HL-60/S4 (cell line): ENCODE measurements at regions not wholly inside any gene's neighbourhood (a gene's known extent, or its start where the extent isn't known, plus 50 kb on each side); places are given as distances from the start of the nearest gene placed in this dataset.

ENCODE experiments used
- in situ Hi-C: fragments of 300-500 bp; cut with MboI; formaldehyde crosslinking; loops from 2 replicates; pipeline ENCODE4 v1.14.3; 2022; ENCODE audit warnings: low sequenced_read_pairs

GRCh38 chr7:106423821-106424475 lies 139.2 kb upstream of the NAMPT start:
- in situ Hi-C loops = no loop called here

DNA sequence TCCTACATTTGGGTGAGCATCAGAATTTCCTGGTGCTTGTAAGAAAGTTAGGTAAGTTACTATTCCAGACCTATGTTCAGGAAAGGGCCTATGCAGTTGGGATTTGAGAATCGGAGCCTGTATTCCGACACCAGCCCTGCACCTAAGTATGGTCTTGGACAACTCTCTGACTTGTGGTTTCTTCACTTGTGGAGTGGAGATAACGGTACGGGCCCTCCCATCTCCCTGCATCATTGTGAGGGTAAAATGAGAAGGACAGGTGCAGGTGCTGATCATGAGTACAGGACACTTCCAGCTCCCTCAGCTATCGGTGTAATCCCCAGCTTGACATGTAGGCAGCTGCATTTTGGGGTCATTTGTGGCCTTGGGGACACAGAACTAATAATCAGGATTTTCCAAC lies 138.3 kb upstream of the NAMPT start:
- in situ Hi-C loops = no loop called here

- in situ Hi-C loops = no loop called here
Observed at GRCh38 chr7:106421181-106421762, 136.5 kb upstream of the NAMPT start.

DNA sequence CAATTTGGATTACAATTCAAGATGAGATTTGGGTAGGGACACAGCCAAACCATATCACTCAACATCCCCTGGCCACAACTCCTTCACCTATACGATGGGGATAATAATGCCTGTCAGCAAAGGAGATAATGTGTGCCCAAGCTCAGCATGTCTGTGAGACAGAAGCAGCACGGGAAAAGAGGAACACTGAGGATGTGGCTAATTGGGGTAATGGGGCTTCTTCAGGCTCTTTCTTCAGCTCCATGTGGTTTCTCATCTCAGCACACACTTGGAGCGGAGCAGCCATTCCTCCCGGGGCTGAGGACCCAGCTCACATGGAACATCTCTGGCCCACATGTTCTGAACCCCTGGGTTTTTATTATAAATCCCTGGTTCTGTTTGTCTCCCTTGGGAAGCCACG lies 136.0 kb upstream of the NAMPT start:
- in situ Hi-C loops = no loop called here

- in situ Hi-C loops = no loop called here
Observed at GRCh38 chr7:106420210-106420609, 135.4 kb upstream of the NAMPT start.

GRCh38 chr7:106419455-106420182 lies 134.8 kb upstream of the NAMPT start:
- in situ Hi-C loops = no loop called here

- in situ Hi-C loops = no loop called here
Observed at GRCh38 chr7:106418526-106418925, 133.7 kb upstream of the NAMPT start.

DNA sequence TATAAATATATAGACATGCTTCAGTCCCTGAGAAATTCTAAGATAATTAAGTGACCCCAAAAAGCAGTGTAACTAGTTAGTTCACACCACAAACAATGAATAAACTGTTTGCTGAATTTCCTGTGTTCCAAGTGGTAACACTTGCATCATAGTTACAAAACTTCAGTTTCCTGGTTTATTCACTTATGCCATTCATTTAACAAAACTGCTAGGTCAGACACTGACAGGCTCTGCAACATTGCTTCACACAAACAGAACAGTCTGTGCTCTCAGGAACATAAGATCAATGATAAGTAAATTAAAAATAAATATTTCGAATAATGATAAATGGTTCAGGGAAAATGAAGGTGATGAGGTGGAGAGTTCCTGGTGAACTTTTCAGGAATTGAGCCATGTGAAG lies 133.3 kb upstream of the NAMPT start:
- in situ Hi-C loops = no loop called here

- in situ Hi-C loops = no loop called here
Observed at GRCh38 chr7:106417273-106417902, 132.6 kb upstream of the NAMPT start.

DNA sequence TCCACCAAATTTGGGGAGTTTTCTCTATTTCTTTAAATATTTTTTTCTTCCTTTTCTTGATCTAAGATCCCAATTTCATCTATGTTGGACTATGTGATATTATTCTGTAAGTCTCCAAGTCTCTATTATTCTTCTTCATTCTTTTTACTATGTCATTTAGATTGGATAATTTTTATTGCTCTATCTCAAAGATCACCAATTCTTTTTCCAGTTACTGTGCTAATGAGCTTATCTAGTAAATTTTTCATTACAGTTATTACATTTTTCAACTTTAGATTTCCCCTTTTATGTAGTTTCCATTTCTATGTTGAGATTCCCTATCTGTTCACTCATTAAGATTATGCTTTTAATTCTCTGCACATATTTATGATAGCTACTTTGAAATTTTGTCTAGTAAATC lies 131.6 kb upstream of the NAMPT start:
- in situ Hi-C loops = no loop called here

- in situ Hi-C loops = no loop called here
Observed at GRCh38 chr7:106415433-106415832, 130.7 kb upstream of the NAMPT start.

DNA sequence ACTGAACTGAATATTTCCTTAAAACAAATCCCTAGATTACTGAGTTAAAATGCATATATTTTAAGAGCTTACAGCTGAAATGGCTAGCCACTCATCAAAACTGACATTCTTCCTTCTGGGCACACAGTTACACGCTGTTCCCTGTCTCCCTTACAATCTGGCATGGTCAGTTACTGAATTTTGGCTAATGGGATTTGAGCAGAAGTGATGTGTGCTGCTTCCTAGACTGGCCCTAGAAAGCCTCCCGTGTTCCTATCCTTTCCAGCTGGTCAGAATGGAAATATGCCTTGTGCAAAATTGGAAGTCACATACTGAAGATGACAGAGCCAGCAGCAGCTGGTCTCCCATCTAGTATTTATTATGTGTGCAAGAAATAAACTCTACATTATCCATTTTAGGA lies 128.7 kb upstream of the NAMPT start:
- in situ Hi-C loops = no loop called here

DNA sequence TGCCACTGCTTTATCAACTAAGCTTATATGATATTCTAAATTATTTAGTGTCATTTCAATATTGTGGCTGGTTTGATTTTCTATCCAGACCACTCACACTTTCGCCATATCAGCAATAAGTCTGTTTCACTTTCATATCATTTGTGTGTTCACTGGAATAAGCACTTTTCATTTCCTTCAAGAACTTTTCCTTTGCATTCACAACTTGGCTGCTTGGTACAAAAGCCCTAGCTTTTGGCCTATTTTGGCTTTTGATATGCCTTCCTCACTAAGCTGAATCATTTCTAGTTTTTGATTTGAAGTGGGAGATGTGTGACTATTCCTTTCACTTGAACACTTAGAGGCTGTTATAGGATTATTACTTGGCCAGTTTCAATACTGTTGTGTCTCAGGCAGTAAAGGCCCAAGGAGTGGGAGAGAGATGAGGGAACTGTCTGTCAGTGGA lies 120.9 kb upstream of the NAMPT start:
- in situ Hi-C loops = no loop called here

DNA sequence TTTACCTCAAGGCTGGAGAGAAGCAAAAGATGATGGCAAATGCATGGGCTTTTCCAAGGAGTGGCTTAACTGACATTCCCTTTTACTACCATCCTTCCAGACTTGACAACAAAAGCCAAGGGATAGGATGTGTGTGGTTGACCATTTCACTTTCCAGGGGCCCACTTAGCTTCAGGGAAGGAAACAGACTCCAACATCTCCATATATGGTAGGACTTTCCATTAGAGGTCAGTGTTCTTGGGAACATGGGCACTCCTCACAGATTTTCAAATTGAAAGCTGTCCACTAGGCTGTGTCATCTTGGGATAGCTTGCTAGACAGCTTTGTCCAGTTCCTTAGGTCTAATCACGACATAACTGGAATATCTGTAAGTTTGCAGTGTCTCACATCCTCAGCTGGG lies 118.1 kb upstream of the NAMPT start:
- in situ Hi-C loops = no loop called here

DNA sequence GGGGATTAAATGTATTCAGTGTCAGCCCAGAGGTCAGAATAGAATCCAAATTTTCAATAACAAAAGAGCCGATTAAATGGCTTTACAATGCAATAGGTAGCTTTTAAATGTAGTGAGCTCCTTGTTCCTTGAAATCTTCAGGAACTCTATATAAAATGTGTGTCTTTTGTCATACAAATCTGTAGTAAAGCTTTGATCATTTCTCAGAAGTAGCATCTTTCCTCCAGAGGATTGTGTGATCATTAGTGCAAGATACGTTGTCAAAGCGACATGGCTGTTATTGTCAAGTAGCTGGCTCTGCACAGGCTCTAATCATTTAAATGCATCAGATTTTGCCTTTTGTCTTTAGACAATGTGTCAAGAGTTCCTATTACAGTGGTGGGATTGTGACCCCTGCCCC lies 116.1 kb upstream of the NAMPT start:
- in situ Hi-C loops = no loop called here

- in situ Hi-C loops = no loop called here
Observed at GRCh38 chr7:106398786-106399185, 114.0 kb upstream of the NAMPT start.

DNA sequence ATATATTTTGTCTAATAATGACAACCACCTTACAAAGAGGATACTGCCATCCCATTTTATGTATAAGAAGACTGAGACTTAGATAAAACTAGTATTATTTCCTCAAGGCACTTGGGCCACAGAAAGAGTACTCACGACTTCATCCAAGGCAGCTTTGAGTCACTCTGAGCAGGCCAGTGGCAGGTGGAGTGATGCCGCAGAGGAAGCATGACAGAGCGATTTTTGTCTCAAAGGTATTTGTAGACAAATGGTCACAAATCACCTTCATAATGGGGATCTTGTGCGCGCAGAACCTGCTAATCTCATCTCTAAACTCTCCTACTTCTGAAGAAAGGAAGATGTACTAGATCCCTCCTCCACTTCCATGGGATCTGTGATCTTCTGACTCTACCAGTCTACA lies 113.2 kb upstream of the NAMPT start:
- in situ Hi-C loops = no loop called here

DNA sequence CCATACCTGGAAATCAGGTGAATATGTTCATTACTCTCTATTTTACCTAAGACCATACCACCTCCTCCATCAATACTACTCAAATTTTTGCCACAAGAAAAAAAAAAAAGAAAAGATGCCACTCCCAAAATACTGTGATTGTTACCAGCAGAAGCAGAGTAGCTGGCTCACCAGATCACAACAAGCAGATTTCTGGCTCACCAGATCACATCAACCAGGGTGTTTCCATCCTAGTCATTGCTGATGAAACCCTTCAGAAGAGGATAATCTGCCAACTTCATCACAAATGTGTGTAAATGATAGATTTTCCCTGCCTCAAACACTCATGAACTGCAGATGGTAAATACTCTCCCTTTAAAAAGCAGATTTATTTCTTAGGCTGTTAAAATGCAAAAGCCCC lies 109.7 kb upstream of the NAMPT start:
- in situ Hi-C loops = no loop called here

DNA sequence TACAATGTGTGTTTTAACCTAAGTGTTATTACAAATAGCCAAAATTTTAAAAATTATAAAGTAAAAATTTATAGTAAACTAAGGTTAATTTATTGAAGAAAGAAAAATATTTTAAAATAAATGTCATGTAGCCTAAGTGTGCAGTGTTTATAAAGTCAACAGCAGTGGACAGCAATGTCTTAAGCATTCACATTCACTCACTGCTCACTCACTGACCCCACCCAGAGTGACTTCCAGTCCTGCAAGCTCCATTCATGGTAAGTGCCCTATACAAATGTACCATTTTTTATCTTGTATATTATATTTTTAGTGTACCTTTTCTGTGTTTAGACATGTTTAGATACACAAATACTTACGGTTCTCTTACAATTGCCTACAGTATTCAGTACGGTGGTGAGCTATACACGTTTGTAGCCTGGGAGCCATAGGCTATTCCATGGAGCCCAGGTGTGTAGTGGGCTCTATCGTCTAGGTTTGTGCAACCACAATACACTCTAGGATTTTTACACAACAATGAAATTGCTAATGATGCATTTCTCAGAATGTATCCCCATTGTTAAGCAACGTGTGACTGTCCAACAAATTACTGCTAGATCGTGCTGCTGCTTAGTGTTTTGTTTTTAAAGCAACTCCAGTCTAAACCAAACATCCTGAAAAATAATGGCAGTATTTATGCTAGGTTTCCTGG lies 108.9 kb upstream of the NAMPT start:
- in situ Hi-C loops = no loop called here

DNA sequence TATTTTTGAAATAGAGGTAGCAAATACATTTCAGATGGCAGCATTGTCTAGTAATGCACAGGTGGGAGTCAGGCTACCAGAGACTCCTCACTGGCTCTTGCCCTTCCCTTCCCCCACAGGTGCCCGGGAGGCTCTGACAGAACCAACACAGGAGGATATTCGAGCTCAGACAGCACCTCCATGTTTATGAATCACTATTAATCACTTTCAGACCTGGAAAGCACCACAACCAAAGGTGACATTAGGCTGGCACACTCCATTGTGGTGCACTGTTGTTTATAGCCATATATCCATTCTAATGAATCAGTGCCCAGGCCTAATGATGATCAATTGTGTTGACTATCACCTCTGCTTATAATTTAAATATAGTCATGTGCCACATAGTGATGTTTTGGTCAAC lies 107.8 kb upstream of the NAMPT start:
- in situ Hi-C loops = no loop called here

DNA sequence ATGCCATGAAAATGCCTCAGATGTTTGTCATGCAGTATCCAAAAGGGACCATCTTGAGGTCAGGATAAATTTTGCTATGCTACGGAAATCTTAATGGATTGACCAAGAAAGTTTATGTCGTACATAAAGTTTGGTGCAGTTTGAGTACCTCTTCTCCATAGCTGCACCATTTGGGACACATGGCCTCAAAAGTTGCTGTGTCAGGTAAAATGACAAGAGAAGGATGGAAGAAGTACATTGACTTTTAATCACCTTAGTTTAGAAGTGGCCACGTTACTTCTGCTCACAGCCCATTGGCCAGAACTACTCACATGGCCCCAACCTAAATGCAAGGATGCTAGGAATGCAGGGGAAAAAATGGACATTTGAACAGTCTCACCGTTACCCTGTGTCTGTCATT lies 107.4 kb upstream of the NAMPT start:
- in situ Hi-C loops = no loop called here
